ENCODE measurements at regions not wholly inside any gene's neighbourhood (a gene's known extent, or its start where the extent isn't known, plus 50 kb on each side); places are given as distances from the start of the nearest gene placed in this dataset.

GRCh38 chr2:167401309-167401708 lies 513.0 kb downstream of the XIRP2 start:
- TF ChIP-seq CTCF (IDR thresholded peaks at IDR 0.05; ENCODE audit: low read depth, low read length, missing input control) (no peak), TAF1 (conservative IDR thresholded peaks at IDR 0.05) (no peak), YY1 (IDR thresholded peaks at IDR 0.05) (no peak)
